SHP77 (cell line): ENCODE measurements at regions not wholly inside any gene's neighbourhood (a gene's known extent, or its start where the extent isn't known, plus 50 kb on each side); places are given as distances from the start of the nearest gene placed in this dataset.

Source experiments
- DNase-seq, 2 experiments: peaks; one replicate each; lab custom pipeline; 2025; lab: John Stamatoyannopoulos, UW

- DNase-seq, result no peak
These were observed 181.3 kb upstream of the LINC00305 start for GRCh38 chr18:64330161-64330560.

- no peak for DNase-seq
These were observed 173.3 kb upstream of the LINC00305 start for GRCh38 chr18:64322189-64322588.

DNA sequence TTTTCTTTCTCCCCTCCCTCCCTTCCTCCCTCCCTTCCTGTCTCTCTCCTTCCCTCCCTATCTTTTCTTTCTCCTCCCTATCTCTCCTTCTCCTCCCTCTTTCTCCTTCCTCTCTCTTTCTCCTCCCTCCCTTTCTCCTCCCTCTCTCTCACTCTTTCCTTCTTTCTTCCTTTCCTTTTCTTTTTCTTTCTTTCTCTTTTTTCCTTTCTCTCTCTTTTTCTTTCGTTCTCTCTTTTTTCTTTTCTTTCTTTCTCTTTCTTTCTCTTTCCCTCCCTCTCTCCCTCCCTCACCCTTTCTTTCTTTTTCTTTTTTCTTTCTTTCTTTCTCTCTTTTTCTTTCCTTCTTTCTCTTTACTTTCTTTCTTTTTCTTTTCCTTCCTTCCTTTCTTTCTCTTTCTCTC is 169.7 kb upstream of the LINC00305 start:
- no peak for DNase-seq

GRCh38 chr18:64311859-64312258 is 163.0 kb upstream of the LINC00305 start:
- DNase-seq, result no peak

GRCh38 chr18:64295839-64296238 is 147.0 kb upstream of the LINC00305 start:
- no peak for DNase-seq

- DNase-seq, result no peak
These were observed 146.1 kb upstream of the LINC00305 start for GRCh38 chr18:64294967-64295366.

DNA sequence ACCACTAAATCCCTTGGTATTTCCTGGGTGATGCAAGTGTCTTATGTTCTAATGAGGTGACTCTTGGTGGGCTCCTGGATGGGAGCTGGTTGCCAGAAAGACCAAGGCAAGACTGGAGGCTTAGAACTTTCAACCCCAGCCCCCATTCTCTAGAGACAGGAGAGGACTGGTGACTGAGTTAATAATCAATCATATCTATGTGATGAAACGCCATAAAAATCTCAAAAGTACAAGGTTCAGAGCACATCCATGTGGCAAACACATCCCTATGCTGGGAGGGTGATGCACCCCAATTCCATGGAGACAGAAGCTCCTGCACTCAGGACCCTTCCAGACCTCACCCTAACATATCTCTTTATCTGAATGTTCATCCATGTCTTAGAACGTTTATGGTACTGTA is 139.5 kb upstream of the LINC00305 start:
- no peak for DNase-seq

DNA sequence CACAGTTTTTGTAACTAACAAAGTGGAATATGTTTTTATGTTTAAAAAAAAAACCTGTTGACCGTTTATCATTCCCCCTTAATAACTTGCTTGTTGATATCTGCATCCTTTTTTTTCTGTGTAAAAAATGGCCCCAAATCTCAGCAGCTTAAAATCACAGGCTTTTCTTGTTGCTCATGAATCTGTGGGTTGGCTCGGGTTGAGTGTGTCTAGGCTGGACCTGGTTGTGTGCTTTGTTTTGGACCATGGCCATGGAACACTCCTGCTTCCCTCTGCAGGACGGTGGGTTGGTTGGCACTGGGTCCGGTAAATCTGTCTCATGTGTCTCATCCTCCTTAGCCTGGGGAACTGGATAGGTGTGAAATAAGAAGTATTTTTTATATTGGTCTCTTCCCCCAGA is 139.0 kb upstream of the LINC00305 start:
- DNase-seq, result no peak

DNA sequence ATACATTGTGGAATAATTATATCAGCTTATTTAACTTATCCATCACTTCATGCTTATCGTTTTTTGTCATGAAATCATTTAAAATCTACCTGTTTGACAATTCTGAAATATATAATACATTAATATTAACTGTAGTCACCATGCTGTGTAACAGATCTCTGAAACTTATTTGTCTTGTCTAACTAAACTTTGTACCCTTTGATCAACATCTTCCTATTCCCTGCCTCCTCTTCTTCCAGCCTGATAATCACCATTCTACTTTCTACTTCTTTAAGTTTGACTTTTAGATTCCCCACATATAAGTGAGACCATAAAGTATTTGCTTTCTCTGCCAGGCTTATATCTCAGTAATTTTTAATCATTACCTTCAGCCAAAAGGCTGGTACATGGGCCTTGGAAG is 134.2 kb upstream of the LINC00305 start:
- no peak for DNase-seq

- no peak for DNase-seq
These were observed 129.1 kb upstream of the LINC00305 start for GRCh38 chr18:64278026-64278425.

DNA sequence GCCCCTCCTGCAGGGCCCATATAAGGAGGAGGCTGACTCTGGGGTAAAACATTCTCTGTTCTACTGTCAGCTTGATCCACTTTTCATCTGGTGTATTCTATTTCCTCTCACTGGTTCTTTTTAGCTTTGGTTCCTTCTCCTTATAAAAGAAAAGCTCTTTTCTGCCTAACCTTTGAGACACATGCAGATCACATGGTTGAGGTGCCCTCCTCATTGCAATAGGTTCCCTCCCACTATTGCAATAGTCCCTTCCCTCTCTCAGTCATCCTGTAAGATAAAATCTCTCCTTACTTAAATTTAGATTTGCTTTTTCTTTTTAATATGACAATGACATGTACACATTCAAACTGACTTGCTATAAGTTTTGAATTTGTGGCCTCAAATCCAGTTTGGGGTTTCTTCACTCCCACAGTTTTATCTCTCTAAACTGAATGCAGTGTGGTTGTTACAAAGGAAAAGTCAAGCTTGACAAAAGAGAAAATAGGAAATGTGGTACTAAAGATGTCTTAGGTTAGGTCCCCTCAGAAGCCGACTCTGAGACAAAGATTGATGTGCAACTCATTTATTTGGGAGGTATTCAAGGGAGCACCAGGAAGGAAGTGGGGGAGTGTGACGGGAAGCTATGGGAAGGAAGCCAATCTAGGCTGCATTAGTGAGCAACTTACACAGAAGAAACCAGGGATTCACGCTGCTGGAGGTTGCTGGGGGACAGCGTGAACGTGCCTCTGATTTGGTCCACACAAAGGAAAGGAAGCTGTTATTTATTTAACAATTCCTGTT is 127.6 kb upstream of the LINC00305 start:
- DNase-seq, result no peak

- no peak for DNase-seq
These were observed 126.9 kb upstream of the LINC00305 start for GRCh38 chr18:64275593-64276300.

DNA sequence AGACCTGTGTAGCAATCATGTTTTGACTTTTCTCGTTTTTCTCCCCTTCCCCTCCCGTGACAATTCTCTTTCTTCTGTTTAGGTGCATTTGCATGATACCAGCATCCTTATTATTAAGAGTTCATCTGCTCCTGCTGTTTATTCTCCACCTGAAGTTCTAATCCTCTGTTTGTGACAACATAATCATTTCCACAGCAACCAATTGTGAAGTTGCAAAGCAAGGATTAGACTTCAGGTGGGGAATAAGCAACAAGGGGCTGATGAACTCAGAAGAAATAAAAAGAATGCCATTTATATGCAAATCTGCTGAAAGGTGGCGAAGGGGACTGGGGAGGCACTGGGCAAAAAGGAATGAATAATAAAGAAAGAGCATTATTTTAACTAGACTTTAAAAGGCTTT is 124.8 kb upstream of the LINC00305 start:
- no peak for DNase-seq

- DNase-seq, result no peak
These were observed 123.2 kb upstream of the LINC00305 start for GRCh38 chr18:64271975-64272659.

- peak; percentile 35 to 47 for DNase-seq
These were observed 122.4 kb upstream of the LINC00305 start for GRCh38 chr18:64271246-64271645.

DNA sequence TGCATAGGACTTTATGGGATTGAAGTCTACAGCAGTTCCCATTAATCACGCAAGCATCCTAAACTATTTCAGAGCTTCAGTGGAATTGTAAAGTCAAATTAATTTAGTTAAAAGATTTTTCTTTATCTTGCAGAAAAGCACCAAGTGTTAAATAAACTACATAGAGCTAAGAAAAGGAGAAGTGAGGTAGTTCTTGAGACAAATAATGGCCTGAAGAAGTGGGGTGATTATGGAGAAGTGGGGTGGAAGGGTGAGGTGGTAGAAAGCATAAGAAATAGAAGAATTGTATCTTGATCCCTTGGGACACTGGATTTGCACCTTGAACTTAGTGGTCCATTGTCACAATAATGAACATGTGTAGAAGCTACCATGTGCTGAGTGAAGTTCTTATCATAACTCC is 121.7 kb upstream of the LINC00305 start:
- no peak for DNase-seq

- no peak for DNase-seq
These were observed 121.2 kb upstream of the LINC00305 start for GRCh38 chr18:64270121-64270520.

DNA sequence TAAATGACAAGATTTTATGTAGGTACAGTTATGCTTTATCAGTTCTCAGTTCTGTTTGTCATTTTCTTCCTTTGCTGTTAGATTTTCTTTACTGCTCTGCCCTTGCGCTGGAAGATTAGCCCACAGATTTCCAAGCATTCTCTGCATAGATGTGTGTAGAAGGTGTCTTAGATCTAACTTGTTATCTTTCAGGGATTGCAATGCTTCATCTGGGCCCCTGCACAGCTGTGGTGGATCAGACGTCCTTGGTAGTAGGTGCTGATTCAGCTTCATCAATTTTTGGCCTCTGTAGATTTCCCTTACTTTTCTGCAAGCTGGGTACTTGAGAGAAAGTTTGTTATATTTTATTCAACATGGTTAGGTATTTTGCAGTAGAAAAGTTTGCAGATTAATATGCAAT is 115.3 kb upstream of the LINC00305 start:
- no peak for DNase-seq

DNA sequence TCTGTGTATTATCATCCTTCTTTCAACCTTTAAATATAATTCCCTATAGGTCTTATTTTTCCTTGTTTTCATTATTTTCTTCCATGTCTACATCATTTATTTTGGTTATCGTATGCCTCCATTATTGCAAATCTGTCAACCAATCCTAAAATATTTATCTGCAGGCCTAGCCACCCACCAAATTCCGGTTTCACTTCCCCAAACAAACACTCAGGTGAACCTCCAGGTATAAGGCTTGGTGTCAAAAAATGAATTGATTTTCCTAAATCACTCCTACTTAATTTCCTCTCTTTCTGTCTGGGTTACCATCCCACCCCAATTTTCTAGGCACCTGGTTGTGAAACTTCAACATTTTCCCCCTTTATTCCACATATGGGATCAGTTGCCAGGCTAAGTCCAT is 111.9 kb upstream of the LINC00305 start:
- DNase-seq, result no peak

GRCh38 chr18:64259871-64260270 is 111.0 kb upstream of the LINC00305 start:
- DNase-seq, result no peak

DNA sequence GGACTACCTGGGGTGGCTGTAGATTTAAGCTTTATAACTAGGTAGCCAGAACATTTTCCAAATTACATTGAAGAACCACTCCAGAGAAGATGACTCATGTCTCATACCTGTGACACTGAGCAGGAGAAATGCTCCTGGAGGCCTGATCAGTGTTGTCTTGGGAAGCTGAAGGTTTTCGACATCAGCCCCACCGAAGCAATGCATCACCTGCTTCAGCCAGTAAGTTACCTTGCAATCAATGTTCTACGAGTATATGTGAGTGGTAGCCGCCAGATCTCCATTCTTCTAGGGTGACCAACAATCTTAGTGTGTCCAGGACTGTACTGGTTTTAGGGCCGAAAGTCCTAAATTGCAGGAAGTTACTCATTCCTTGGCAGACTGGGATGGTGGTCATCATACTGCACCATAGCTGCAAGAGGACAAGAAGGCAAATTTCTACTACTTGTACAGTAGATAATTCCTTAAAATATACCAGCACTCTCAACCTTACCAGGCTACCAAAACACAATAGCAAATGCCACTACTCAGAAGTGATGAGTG is 109.3 kb upstream of the LINC00305 start:
- no peak for DNase-seq

DNA sequence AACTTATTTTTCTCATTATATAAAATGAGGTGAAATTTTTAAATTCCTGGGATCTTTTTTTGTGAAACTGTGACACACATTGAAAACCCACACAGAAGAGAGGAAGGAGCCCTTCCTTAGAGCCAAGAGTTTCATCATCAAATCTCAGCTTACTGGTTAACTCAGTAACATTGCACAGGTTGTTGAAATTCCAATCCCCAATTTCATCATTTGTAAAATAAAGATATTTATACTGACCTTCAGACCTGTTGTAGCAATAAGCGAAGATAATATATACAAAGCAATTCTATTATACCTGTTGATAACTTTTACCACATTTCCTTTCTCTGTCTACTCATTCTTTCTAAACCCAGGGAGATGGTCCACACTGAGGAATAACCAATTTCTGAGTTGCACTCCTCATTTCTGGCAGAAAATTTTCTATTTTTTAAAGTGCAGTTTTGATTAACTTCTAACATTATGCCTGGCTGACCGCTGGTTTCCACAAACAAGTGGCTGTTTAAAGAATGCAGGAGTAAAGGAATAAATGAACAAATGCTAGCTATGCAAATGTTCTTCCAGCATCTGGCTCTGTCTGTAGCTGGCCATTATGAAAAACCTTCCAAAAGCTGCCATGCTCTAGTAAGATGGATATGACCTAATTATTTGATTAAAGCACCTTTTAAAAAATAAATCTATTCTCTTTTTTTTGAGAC is 105.7 kb upstream of the LINC00305 start:
- no peak for DNase-seq
